Testis (tissue), 2 donors: ENCODE measurements at regions not wholly inside any gene's neighbourhood (a gene's known extent, or its start where the extent isn't known, plus 50 kb on each side); places are given as distances from the start of the nearest gene placed in this dataset.

ENCODE experiments used
- CTCF ChIP-seq, 3 experiments: fragments of 450-650 bp in 2 of 3; fragments of 200-600 bp in 1 of 3; sonication (generic) in 1 of 3; IDR thresholded peaks; one replicate each; pipeline ENCODE4 v1.5.1; 2016 to 2019; ENCODE audit warnings: antibody characterized with exemption in 3 of 3, mild to moderate bottlenecking in 2 of 3, moderate library complexity in 1 of 3
- POLR2A ChIP-seq: fragments of 450-650 bp; IDR thresholded peaks from one replicate; pipeline ENCODE4 v1.6.1; 2017; ENCODE audit warnings: antibody characterized with exemption, mild to moderate bottlenecking, moderate library complexity

- TF ChIP-seq CTCF (IDR thresholded peaks at IDR 0.05) (no peak), POLR2A (no peak)
Measured at GRCh38 chr5:2432076-2432920, 319.2 kb downstream of the IRX2 start.
